Upper lobe of right lung (tissue), 1 donor: ENCODE measurements at regions not wholly inside any gene's neighbourhood (a gene's known extent, or its start where the extent isn't known, plus 50 kb on each side); places are given as distances from the start of the nearest gene placed in this dataset.
"Not testable (repeated sequence)": the region's sequence is repeated elsewhere in the genome, so short reads cannot be mapped to it uniquely, and the experiment has no call there.

Experiments used
- ATAC-seq: fragments of 200-7000 bp; cut with Tn5 transposase; one replicate; pipeline ENCODE4 v1.9.1; 2020; ENCODE audit warnings: mild to moderate bottlenecking, moderate library complexity
- DNase-seq: peaks from one replicate; pipeline ENCODE4 v3.0.0-alpha.2; 2020
- H3K27ac ChIP-seq: fragments of 200-600 bp; one replicate; pipeline ENCODE4 v1.8.0; 2022
- H3K27me3 ChIP-seq: fragments of 200-600 bp; one replicate; pipeline ENCODE4 v1.8.0; 2022; ENCODE audit warnings: mild to moderate bottlenecking
- H3K36me3 ChIP-seq: fragments of 200-600 bp; one replicate; pipeline ENCODE4 v1.8.0; 2022
- H3K4me1 ChIP-seq: fragments of 200-600 bp; one replicate; pipeline ENCODE4 v1.8.0; 2022
- H3K4me3 ChIP-seq: fragments of 200-600 bp; one replicate; pipeline ENCODE4 v1.8.0; 2022; ENCODE audit warnings: mild to moderate bottlenecking
- H3K9me3 ChIP-seq: fragments of 200-600 bp; one replicate; pipeline ENCODE4 v1.8.0; 2022
- CTCF ChIP-seq: fragments of 200-600 bp; IDR thresholded peaks from one replicate; pipeline ENCODE4 v1.8.0; 2022; ENCODE audit warnings: antibody characterized with exemption
- intact Hi-C: fragments of 100-400 bp; cut with DNase I; formaldehyde crosslinking; loops from one replicate; pipeline ENCODE4 v1.11.0; 2022
- donor health status: DM: no; HTN: yes; CAD: no; lungs with severe emphysema.

GRCh38 chr10:123250640-123251039 is 96.4 kb downstream of the BUB3 start:
- DNase-seq (no peak), ATAC-seq (no peak)
- H3K4me3 ChIP-seq = no peak overlapping the region
- H3K27me3 ChIP-seq = no peaks in the 10 kb centered on the region
- intact Hi-C loops = no loop called here
- TF ChIP-seq CTCF = no peak
- no peak overlapping the region for H3K27ac ChIP-seq
- H3K36me3 ChIP-seq = no peaks in the 10 kb centered on the region
- H3K4me1 ChIP-seq = no peaks in the 10 kb centered on the region
- no peaks in the 10 kb centered on the region for H3K9me3 ChIP-seq

DNA sequence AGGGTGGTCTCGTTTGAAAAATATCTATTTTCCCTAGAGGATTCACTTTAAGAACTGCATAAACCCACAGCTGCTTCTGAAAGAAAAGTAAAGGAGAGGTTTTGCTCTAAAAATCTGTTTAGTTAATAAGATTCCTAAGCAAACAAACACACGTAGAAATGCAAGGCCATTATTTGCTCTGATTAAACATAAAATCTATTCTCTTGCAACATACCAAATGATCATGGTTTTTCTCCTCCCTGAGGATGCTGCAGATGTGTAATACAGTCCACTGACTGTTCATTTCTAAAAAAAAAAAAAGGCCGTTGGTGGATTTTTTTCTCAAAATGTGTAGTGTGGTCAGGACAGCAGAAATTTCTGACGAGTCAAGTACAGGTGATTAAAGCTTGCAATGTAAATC is 98.6 kb downstream of the BUB3 start:
- no peaks in the 10 kb centered on the region for H3K4me1 ChIP-seq
- no peak overlapping the region for H3K4me3 ChIP-seq
- no peaks in the 10 kb centered on the region for H3K36me3 ChIP-seq
- intact Hi-C loops = no loop called here
- ATAC-seq = no peak
- no peak overlapping the region for H3K27ac ChIP-seq
- H3K27me3 ChIP-seq = no peaks in the 10 kb centered on the region
- H3K9me3 ChIP-seq = no peaks in the 10 kb centered on the region
- DNase-seq = no peak
- no peak for TF ChIP-seq CTCF

DNA sequence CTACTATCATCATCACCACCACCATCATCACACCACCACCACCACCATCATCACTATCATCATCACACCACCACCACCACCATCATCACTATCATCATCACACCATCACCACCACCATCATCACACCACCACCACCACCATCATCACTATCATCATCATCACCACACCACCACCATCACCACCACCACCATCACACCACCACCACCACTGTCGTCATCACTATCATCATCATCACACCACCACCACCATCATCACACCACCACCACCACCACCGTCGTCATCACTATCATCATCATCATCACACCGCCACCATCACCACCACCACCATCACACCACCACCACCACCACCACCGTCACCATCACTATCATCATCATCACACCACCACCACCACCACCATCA is 100.1 kb downstream of the BUB3 start:
- H3K27ac ChIP-seq, H3K4me1 ChIP-seq, intact Hi-C loops, H3K4me3 ChIP-seq, H3K9me3 ChIP-seq, ATAC-seq, H3K36me3 ChIP-seq, H3K27me3 ChIP-seq, DNase-seq: not testable (repeated sequence)

DNA sequence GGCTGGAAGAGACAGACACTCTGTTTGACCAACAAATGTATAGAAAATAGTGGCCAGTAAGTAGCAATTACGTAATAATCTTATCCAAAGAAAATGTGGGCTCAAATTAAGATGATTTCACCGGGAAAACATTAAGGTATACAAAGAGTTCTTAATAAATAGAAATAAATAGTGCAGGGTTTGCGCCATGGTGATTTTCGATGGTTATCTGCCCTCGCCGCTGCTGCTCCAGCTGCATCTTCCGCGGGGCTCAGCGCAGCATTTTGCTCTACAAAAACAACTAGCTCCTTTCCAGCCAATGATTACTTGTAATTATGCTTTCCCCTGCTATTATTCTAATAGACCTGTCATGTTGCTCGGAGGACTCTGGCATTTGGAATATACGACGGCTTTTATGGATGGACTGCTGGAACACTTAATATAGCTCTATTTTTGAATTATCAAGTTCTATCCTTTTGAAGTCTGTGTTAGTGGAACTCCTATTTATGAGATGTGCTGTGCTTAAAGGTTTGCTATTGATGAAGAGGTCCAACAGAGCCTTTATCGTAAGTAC is 103.8 kb downstream of the BUB3 start:
- Histone ChIP-seq H3K27ac (no peak overlapping the region), H3K4me3 (no peak overlapping the region), H3K36me3 (no peaks in the 10 kb centered on the region), H3K4me1 (no peaks in the 10 kb centered on the region), H3K9me3 (no peaks in the 10 kb centered on the region), H3K27me3 (no peaks in the 10 kb centered on the region)
- intact Hi-C loops = no loop called here
- no peak for TF ChIP-seq CTCF
- ATAC-seq (no peak), DNase-seq (no peak)

DNA sequence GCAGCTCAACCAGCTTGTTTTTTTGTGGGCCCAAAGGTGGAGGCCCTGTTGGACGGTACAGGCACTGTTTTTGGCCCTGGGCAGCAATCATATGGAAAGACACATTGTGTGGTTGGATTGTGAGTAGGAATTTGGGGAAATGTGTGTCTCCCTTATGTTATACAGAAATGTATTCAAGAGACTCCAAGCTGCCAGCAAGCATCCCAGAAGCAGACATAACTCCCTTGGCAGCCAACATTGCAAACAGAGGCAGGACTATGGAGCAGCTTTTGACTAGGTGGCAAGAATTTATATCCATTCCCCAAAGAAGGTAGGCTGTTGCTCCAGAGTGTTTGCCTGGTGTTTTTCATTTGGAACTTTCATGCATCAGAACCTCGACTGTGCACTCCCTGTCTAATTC is 104.9 kb downstream of the BUB3 start:
- Histone ChIP-seq H3K4me3 (no peak overlapping the region), H3K36me3 (no peaks in the 10 kb centered on the region), H3K27ac (no peak overlapping the region), H3K9me3 (no peaks in the 10 kb centered on the region), H3K4me1 (no peaks in the 10 kb centered on the region), H3K27me3 (no peaks in the 10 kb centered on the region)
- intact Hi-C loops = no loop called here
- DNase-seq (no peak), ATAC-seq (no peak)
- no peak for TF ChIP-seq CTCF

GRCh38 chr10:123259791-123260190 is 105.6 kb downstream of the BUB3 start:
- no peak for TF ChIP-seq CTCF
- ATAC-seq = no peak
- intact Hi-C loops = no loop called here
- H3K36me3 ChIP-seq = no peaks in the 10 kb centered on the region
- DNase-seq = no peak
- H3K27ac ChIP-seq = no peak overlapping the region
- no peak overlapping the region for H3K4me3 ChIP-seq
- no peaks in the 10 kb centered on the region for H3K4me1 ChIP-seq
- no peaks in the 10 kb centered on the region for H3K27me3 ChIP-seq
- H3K9me3 ChIP-seq = no peaks in the 10 kb centered on the region
